Endothelial cell of umbilical vein (primary cell): ENCODE measurements at regions not wholly inside any gene's neighbourhood (a gene's known extent, or its start where the extent isn't known, plus 50 kb on each side); places are given as distances from the start of the nearest gene placed in this dataset.

Experiments used
- BruUV-seq: library from RNA; stranded (reverse); fragments of 400-500 nt; replicated peaks from 2 replicates; lab custom pipeline; 2021; lab: Mats Ljungman, UMichigan
- CTCF ChIA-PET: fragments of 300-600, 350-600 bp; sonication (Branson Sonifier 250); formaldehyde crosslinking; loops from one replicate; lab custom pipeline; 2021; ENCODE audit warnings: antibody characterized with exemption, inconsistent platforms; lab: Charles Lee
- POLR2A ChIA-PET: fragments of 300-600, 350-600 bp; sonication (Branson Sonifier 250); formaldehyde crosslinking; loops from one replicate; lab custom pipeline; 2021; ENCODE audit warnings: antibody characterized with exemption, inconsistent platforms; lab: Charles Lee
- DNase-seq: peaks from one replicate; pipeline ENCODE4 v3.0.0-alpha.2; 2011; ENCODE audit warnings: low read depth, low spot score
- FAIRE-seq: peaks from 2 replicates; lab custom pipeline; 2011; peaks lifted over from hg19 to GRCh38; lab: Jason Lieb, UNC
- H2AFZ ChIP-seq: 2 replicates; pipeline ENCODE4 v1.6.0; 2012; ENCODE audit warnings: low read depth, low read length, control low read depth, inconsistent platforms
- H3K27ac ChIP-seq: 2 replicates; pipeline ENCODE4 v1.5.1; 2011; ENCODE audit warnings: low read depth, mild to moderate bottlenecking, control low read depth, low read length, moderate library complexity; ENCODE audit not compliant: insufficient read depth
- H3K27me3 ChIP-seq, 2 experiments: 2 replicates each; pipeline versions ENCODE4 v1.6.0 to v1.6.1; 2011; ENCODE audit warnings: low read length in 2 of 2, mixed read lengths in 1 of 2; ENCODE audit not compliant: control insufficient read depth in 2 of 2, insufficient read depth in 2 of 2
- H3K36me3 ChIP-seq, 2 experiments: 2 replicates in 1 of 2; 3 replicates in 1 of 2; pipeline ENCODE4 v1.5.1; 2011; ENCODE audit warnings: low read length in 2 of 2, mild to moderate bottlenecking in 1 of 2, moderate library complexity in 1 of 2; ENCODE audit not compliant: control insufficient read depth in 2 of 2, insufficient read depth in 2 of 2; ENCODE audit errors: extremely low read depth in 1 of 2
- H3K4me1 ChIP-seq: 3 replicates; pipeline ENCODE4 v1.5.1; 2011; ENCODE audit warnings: mild to moderate bottlenecking, low read length; ENCODE audit not compliant: control insufficient read depth, insufficient read depth; ENCODE audit errors: extremely low read depth
- H3K4me2 ChIP-seq: 2 replicates; pipeline ENCODE4 v1.6.1; 2011; ENCODE audit warnings: low read length, control low read depth, mixed read lengths; ENCODE audit not compliant: insufficient read depth
- H3K4me3 ChIP-seq, 3 experiments: fragments of 200-600 bp in 1 of 3; sonication (generic), shearing (Covaris generic) in 1 of 3; replicated peaks in 1 of 3; 2 replicates each; pipeline ENCODE4 v1.5.1; 2011 to 2016; ENCODE audit warnings: control low read depth in 3 of 3, low read length in 3 of 3, mild to moderate bottlenecking in 2 of 3, inconsistent platforms in 1 of 3, low read depth in 1 of 3, moderate library complexity in 1 of 3; ENCODE audit not compliant: insufficient read depth in 1 of 3
- H3K79me2 ChIP-seq: 2 replicates; pipeline ENCODE4 v1.6.0; 2012; ENCODE audit warnings: low read length, inconsistent platforms; ENCODE audit not compliant: control insufficient read depth, insufficient read depth
- H3K9ac ChIP-seq: replicated peaks from 2 replicates; pipeline ENCODE3; 2011; ENCODE audit warnings: low read length, control low read depth; ENCODE audit not compliant: insufficient read depth; ENCODE audit errors: extremely low read depth
- H3K9me1 ChIP-seq: replicated peaks from 3 replicates; pipeline ENCODE4 v1.6.0; 2011; ENCODE audit warnings: mild to moderate bottlenecking, low read length; ENCODE audit not compliant: control insufficient read depth, insufficient read depth; ENCODE audit errors: extremely low read depth
- H3K9me3 ChIP-seq: replicated peaks from 2 replicates; pipeline ENCODE4 v1.5.1; 2012; ENCODE audit warnings: low read length, inconsistent platforms; ENCODE audit not compliant: control insufficient read depth, insufficient read depth
- H4K20me1 ChIP-seq: replicated peaks from 2 replicates; pipeline ENCODE3; 2011; ENCODE audit warnings: mild to moderate bottlenecking, low read length; ENCODE audit not compliant: control insufficient read depth, insufficient read depth; ENCODE audit errors: extremely low read depth
- CTCF ChIP-seq, 2 donors: IDR thresholded peaks; 1 replicate in 1 of 2; 2 replicates in 1 of 2; pipeline ENCODE4 v1.5.1; 2011; ENCODE audit warnings: low read length in 2 of 2, mild to moderate bottlenecking in 2 of 2, moderate library complexity in 2 of 2, control low read depth in 1 of 2, inconsistent platforms in 1 of 2, low read depth in 1 of 2; ENCODE audit not compliant: insufficient read depth in 1 of 2; ENCODE audit errors: extremely low read depth in 1 of 2
- EZH2 ChIP-seq: IDR thresholded peaks from 2 replicates; pipeline ENCODE4 v1.6.1; 2012; ENCODE audit warnings: borderline replicate concordance, low read depth, mild to moderate bottlenecking, moderate library complexity, low read length, inconsistent platforms; ENCODE audit not compliant: severe bottlenecking
- FOS ChIP-seq: IDR thresholded peaks from 2 replicates; pipeline ENCODE4 v1.6.1; 2011; ENCODE audit warnings: mild to moderate bottlenecking, low read length, moderate library complexity, borderline replicate concordance; ENCODE audit not compliant: insufficient read depth
- GATA2 ChIP-seq: IDR thresholded peaks from 2 replicates; pipeline ENCODE4 v1.7.0; 2011; ENCODE audit warnings: low read depth, mild to moderate bottlenecking, moderate library complexity, mixed read lengths, low read length; ENCODE audit not compliant: insufficient read length, insufficient read depth
- JUN ChIP-seq: IDR thresholded peaks from 2 replicates; pipeline ENCODE4 v1.6.1; 2011; ENCODE audit warnings: borderline replicate concordance, low read depth; ENCODE audit not compliant: insufficient read length, insufficient read depth
- MAX ChIP-seq: IDR thresholded peaks from 2 replicates; pipeline ENCODE4 v1.6.1; 2011; ENCODE audit not compliant: insufficient read depth, insufficient read length
- MYC ChIP-seq: IDR thresholded peaks from one replicate; pipeline ENCODE4 v1.6.1; 2011; ENCODE audit warnings: mild to moderate bottlenecking, low read depth, low read length
- POLR2A ChIP-seq: IDR thresholded peaks from 2 replicates; pipeline ENCODE4 v1.6.1; 2012; ENCODE audit warnings: low read depth, mild to moderate bottlenecking, control low read depth, low read length
- POLR2AphosphoS5 ChIP-seq: IDR thresholded peaks from 2 replicates; pipeline ENCODE4 v1.6.1; 2012; ENCODE audit warnings: low read depth, mild to moderate bottlenecking, control low read depth, low read length, moderate library complexity; ENCODE audit not compliant: insufficient read depth
- dilution Hi-C: fragments of 300-500 bp; cut with MboI; formaldehyde crosslinking; loops from one replicate; pipeline ENCODE4 v1.15.0; 2019; ENCODE audit warnings: low sequenced_read_pairs; ENCODE audit not compliant: extremely low pct_ligation_motif_present
- intact Hi-C: fragments of 100-400 bp; cut with micrococcal nuclease; formaldehyde crosslinking; loops from one replicate; pipeline ENCODE4 v1.10.0; 2022

- no peak for FAIRE-seq
- peaks cover 5% of the 10 kb centered on the region for H3K9me3 ChIP-seq
- H4K20me1 ChIP-seq = no peaks in the 10 kb centered on the region
- H3K9ac ChIP-seq = no peak overlapping the region
- H3K4me3 ChIP-seq = no peak overlapping the region
- no TSS peak for BruUV-seq
- no peaks in the 10 kb centered on the region for H3K9me1 ChIP-seq
- H3K36me3 ChIP-seq = no peaks in the 10 kb centered on the region
- POLR2A ChIA-PET = no interaction called here
- dilution Hi-C loops (no loop called here), intact Hi-C loops (no loop called here)
- H3K79me2 ChIP-seq = no peaks in the 10 kb centered on the region
- no peak overlapping the region for H2AFZ ChIP-seq
- H3K27me3 ChIP-seq = no peaks in the 10 kb centered on the region
- TF ChIP-seq GATA2 = no peak
- no peak for DNase-seq
- H3K4me1 ChIP-seq = no peaks in the 10 kb centered on the region
- no peak overlapping the region for H3K4me2 ChIP-seq
- CTCF ChIA-PET = no interaction called here
- H3K27ac ChIP-seq = no peak overlapping the region
Measured at GRCh38 chr3:166444756-166445155, 607.5 kb upstream of the BCHE start.

GRCh38 chr3:166444336-166444735 is 607.1 kb upstream of the BCHE start:
- no peak overlapping the region for H3K4me3 ChIP-seq
- FAIRE-seq = no peak
- H3K79me2 ChIP-seq = no peaks in the 10 kb centered on the region
- POLR2A ChIA-PET = no interaction called here
- no peaks in the 10 kb centered on the region for H3K9me1 ChIP-seq
- H3K27me3 ChIP-seq = no peaks in the 10 kb centered on the region
- no peaks in the 10 kb centered on the region for H3K36me3 ChIP-seq
- H4K20me1 ChIP-seq = no peaks in the 10 kb centered on the region
- H3K9ac ChIP-seq = no peak overlapping the region
- no peak overlapping the region for H2AFZ ChIP-seq
- dilution Hi-C loops = no loop called here
- CTCF ChIA-PET = no interaction called here
- intact Hi-C loops = no loop called here
- no peak for TF ChIP-seq POLR2AphosphoS5
- no peak for TF ChIP-seq MAX
- TF ChIP-seq EZH2 = no peak
- TF ChIP-seq POLR2A = no peak
- TF ChIP-seq JUN = no peak
- TF ChIP-seq FOS = no peak
- no peak for TF ChIP-seq CTCF (IDR thresholded peaks at IDR 0.05; ENCODE audit: extremely low read depth in 1 of 2, insufficient read depth in 1 of 2, low read depth in 1 of 2, low read length in 2 of 2)
- no peak for TF ChIP-seq GATA2
- no peak for TF ChIP-seq MYC
- no peak overlapping the region for H3K4me2 ChIP-seq
- BruUV-seq = no TSS peak
- H3K4me1 ChIP-seq = no peaks in the 10 kb centered on the region
- no peak for DNase-seq
- peaks cover 5% of the 10 kb centered on the region for H3K9me3 ChIP-seq
- no peak overlapping the region for H3K27ac ChIP-seq
